SK-N-SH (cell line): ENCODE measurements at regions not wholly inside any gene's neighbourhood (a gene's known extent, or its start where the extent isn't known, plus 50 kb on each side); places are given as distances from the start of the nearest gene placed in this dataset.

Source experiments
- CTCF ChIA-PET: fragments of 300-600, 350-600 bp; formaldehyde crosslinking; extraction: SDS; loops from one replicate; lab custom pipeline; 2021; lab: Yijun Ruan, JAX
- POLR2A ChIA-PET: fragments of 350-600 bp; sonication (Branson Sonifier 250); formaldehyde crosslinking; extraction: SDS; loops from one replicate; lab custom pipeline; 2020; ENCODE audit warnings: antibody characterized with exemption, inconsistent platforms; lab: Yijun Ruan, JAX
- DNase-seq: peaks from one replicate; pipeline ENCODE4 v3.0.0; 2012
- H2AFZ ChIP-seq: fragments of 200-600 bp; sonication (generic); 2 replicates; pipeline ENCODE4 v1.8.1; 2016; ENCODE audit warnings: antibody characterized with exemption, mild to moderate bottlenecking, low read depth
- H3F3A ChIP-seq: fragments of 200-600 bp; sonication (generic); replicated peaks from 2 replicates; pipeline ENCODE3; 2016; ENCODE audit warnings: antibody characterized with exemption, mild to moderate bottlenecking; ENCODE audit not compliant: insufficient read depth
- H3K27ac ChIP-seq, 2 experiments: fragments of 200-500 bp in 1 of 2; fragments of 200-600 bp in 1 of 2; sonication (Bioruptor generic) in 1 of 2; sonication (generic), shearing (Covaris generic) in 1 of 2; 2 replicates each; pipeline versions ENCODE4 v1.5.1 to v1.6.1; 2014 to 2016; ENCODE audit warnings: low read depth in 2 of 2, inconsistent platforms in 1 of 2, low read length in 1 of 2, mild to moderate bottlenecking in 1 of 2, mixed read lengths in 1 of 2
- H3K27me3 ChIP-seq: fragments of 200-600 bp; sonication (generic), shearing (Covaris generic); 2 replicates; pipeline ENCODE4 v1.6.1; 2016; ENCODE audit warnings: mixed run types; ENCODE audit not compliant: insufficient read depth
- H3K36me3 ChIP-seq, 2 experiments: fragments of 200-500 bp in 1 of 2; fragments of 200-600 bp in 1 of 2; sonication (Bioruptor generic) in 1 of 2; sonication (generic) in 1 of 2; replicated peaks in 1 of 2; 2 replicates each; pipeline versions ENCODE3 to v1.5.1; 2014 to 2016; ENCODE audit warnings: low read length in 1 of 2, mild to moderate bottlenecking in 1 of 2; ENCODE audit not compliant: insufficient read depth in 2 of 2, control insufficient read depth in 1 of 2
- H3K4me1 ChIP-seq, 2 experiments: fragments of 200-500 bp in 1 of 2; fragments of 200-600 bp in 1 of 2; sonication (Bioruptor generic) in 1 of 2; sonication (generic), shearing (Covaris generic) in 1 of 2; 2 replicates each; pipeline versions ENCODE4 v1.5.1 to v1.6.1; 2014 to 2016; ENCODE audit warnings: low read depth in 1 of 2, low read length in 1 of 2, mixed run types in 1 of 2; ENCODE audit not compliant: insufficient read depth in 2 of 2, control insufficient read depth in 1 of 2
- H3K4me2 ChIP-seq: fragments of 200-600 bp; sonication (generic), shearing (Covaris generic); 2 replicates; pipeline ENCODE4 v1.6.1; 2017; ENCODE audit warnings: mixed run types
- H3K4me3 ChIP-seq, 2 experiments: fragments of 200-500 bp in 1 of 2; fragments of 200-600 bp in 1 of 2; sonication (Bioruptor generic) in 1 of 2; sonication (generic), shearing (Covaris generic) in 1 of 2; 2 replicates each; pipeline versions ENCODE4 v1.5.1 to v1.8.1; 2014 to 2016; ENCODE audit warnings: low read depth in 2 of 2, inconsistent platforms in 1 of 2, low read length in 1 of 2, mild to moderate bottlenecking in 1 of 2, mixed read lengths in 1 of 2, moderate library complexity in 1 of 2
- H3K79me2 ChIP-seq: fragments of 200-600 bp; sonication (generic); 2 replicates; pipeline ENCODE4 v1.8.1; 2017; ENCODE audit warnings: mild to moderate bottlenecking; ENCODE audit not compliant: insufficient read depth
- H3K9ac ChIP-seq: fragments of 200-600 bp; sonication (generic); 2 replicates; pipeline ENCODE4 v1.6.1; 2017; ENCODE audit warnings: mixed run types
- H3K9me2 ChIP-seq: fragments of 200-600 bp; sonication (generic); 2 replicates; pipeline ENCODE4 v1.6.1; 2017; ENCODE audit warnings: mixed run types
- H3K9me3 ChIP-seq: fragments of 200-600 bp; sonication (generic); 2 replicates; pipeline ENCODE4 v1.6.1; 2017; ENCODE audit warnings: mixed run types, mild to moderate bottlenecking, moderate library complexity
- H4K20me1 ChIP-seq: fragments of 200-600 bp; sonication (generic); 2 replicates; pipeline ENCODE4 v1.6.1; 2017; ENCODE audit warnings: mild to moderate bottlenecking, mixed run types; ENCODE audit not compliant: insufficient read depth
- CTCF ChIP-seq: fragments of 200-600 bp; sonication (generic); IDR thresholded peaks from 2 replicates; pipeline ENCODE4 v1.6.1; 2017; ENCODE audit warnings: antibody characterized with exemption, mild to moderate bottlenecking, moderate library complexity
- ELF1 ChIP-seq: IDR thresholded peaks from 2 replicates; pipeline ENCODE4 v1.4.0; 2012
- EP300 ChIP-seq, 2 experiments: IDR thresholded peaks; 2 replicates each; pipeline versions ENCODE4 v1.4.0 to v1.6.1; 2012; ENCODE audit warnings: borderline replicate concordance in 1 of 2, low read depth in 1 of 2, low read length in 1 of 2
- EZH2phosphoT487 ChIP-seq: fragments of 200-600 bp; sonication (generic); IDR thresholded peaks from 2 replicates; pipeline ENCODE4 v1.6.1; 2017; ENCODE audit warnings: low read depth, mixed run types, mild to moderate bottlenecking, antibody characterized with exemption, moderate library complexity, borderline replicate concordance
- FOXJ3 ChIP-seq: sonication (generic); formaldehyde crosslinking; IDR thresholded peaks from 2 replicates; pipeline ENCODE4 v1.5.1; 2020; ENCODE audit warnings: mild to moderate bottlenecking, missing genetic modification reagents
- FOXM1 ChIP-seq: IDR thresholded peaks from 2 replicates; pipeline ENCODE4 v1.4.0; 2012; ENCODE audit warnings: low read depth, mild to moderate bottlenecking
- IRF3 ChIP-seq: fragments of 150-350 bp; IDR thresholded peaks from 2 replicates; pipeline ENCODE4 v1.6.1; 2016; ENCODE audit warnings: mild to moderate bottlenecking, low read depth, low read length
- JUND ChIP-seq: IDR thresholded peaks from 2 replicates; pipeline ENCODE4 v1.4.0; 2012
- POLR2AphosphoS5 ChIP-seq: IDR thresholded peaks from 2 replicates; pipeline ENCODE4 v1.6.1; 2012; ENCODE audit warnings: low read depth, low read length
- YY1 ChIP-seq: IDR thresholded peaks from 2 replicates; pipeline ENCODE4 v1.4.0; 2012; ENCODE audit warnings: low read depth, mild to moderate bottlenecking
- ZBTB33 ChIP-seq: IDR thresholded peaks from 2 replicates; pipeline ENCODE4 v1.4.0; 2012; ENCODE audit warnings: low read depth, borderline replicate concordance
- WGBS: methylation state at CpG from one replicate; pipeline ENCODE4 v1.1.6; 2017; ENCODE audit warnings: low lambda C conversion rate; 5-methylcytosine and 5-hydroxymethylcytosine counted together

- no peak for TF ChIP-seq ZBTB33
- TF ChIP-seq EP300 (IDR thresholded peaks at IDR 0.05; ENCODE audit: borderline replicate concordance in 1 of 2, low read depth in 1 of 2, low read length in 1 of 2), result no peak
- TF ChIP-seq, all 33 proteins: peak for 0
Observed at GRCh38 chrX:758917-759316, 128.3 kb downstream of the SHOX start (continued).

DNA sequence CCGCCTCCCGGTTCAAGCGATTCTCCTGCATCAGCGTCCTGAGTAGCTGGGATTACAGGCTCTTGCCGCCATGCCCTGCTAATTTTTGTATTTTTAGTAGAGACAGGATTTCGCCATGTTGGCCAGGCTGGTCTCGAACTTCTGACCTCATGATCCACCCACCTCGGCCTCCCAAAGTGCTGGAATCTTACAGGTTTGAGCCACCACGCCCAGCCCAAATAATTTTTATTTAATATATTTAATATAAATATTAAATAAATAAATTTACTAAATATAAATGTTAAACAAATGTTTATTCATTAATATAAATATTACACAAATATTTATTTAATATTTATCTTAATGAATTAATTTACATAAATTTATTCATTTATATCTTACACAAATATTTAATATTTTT lies 120.2 kb downstream of the SHOX start:
- no peaks in the 10 kb centered on the region for H3K36me3 ChIP-seq
- no peaks in the 10 kb centered on the region for H3F3A ChIP-seq
- H3K27me3 ChIP-seq, result no peaks in the 10 kb centered on the region
- no peak overlapping the region for H2AFZ ChIP-seq
- H3K9me2 ChIP-seq, result no peaks in the 10 kb centered on the region
- ChIA-PET POLR2A (no interaction called here), CTCF (no interaction called here)
- no peak for DNase-seq
- H3K9me3 ChIP-seq, result no peaks in the 10 kb centered on the region; the same call in 1 of the 2 replicates
- H3K4me3 ChIP-seq, result no peak overlapping the region
- H3K4me2 ChIP-seq, result no peak overlapping the region
- no peak for TF ChIP-seq ELF1
- no peak for TF ChIP-seq ZBTB33
- TF ChIP-seq JUND, result no peak
- no peak for TF ChIP-seq POLR2AphosphoS5
- no peak for TF ChIP-seq FOXJ3 (CRISPR knock-in tag)
- TF ChIP-seq CTCF, result no peak
- TF ChIP-seq YY1, result no peak
- no peak for TF ChIP-seq IRF3
- TF ChIP-seq EZH2phosphoT487, result no peak
- TF ChIP-seq FOXM1, result no peak
- H3K27ac ChIP-seq, result no peak overlapping the region
- H4K20me1 ChIP-seq, result no peaks in the 10 kb centered on the region
- WGBS, result 22% methylated on average over 9 of the region's 9 CpGs
- no peak overlapping the region for H3K9ac ChIP-seq
- H3K4me1 ChIP-seq, result no peaks in the 10 kb centered on the region
- H3K79me2 ChIP-seq, result no peaks in the 10 kb centered on the region
